ENCODE measurements at regions not wholly inside any gene's neighbourhood (a gene's known extent, or its start where the extent isn't known, plus 50 kb on each side); places are given as distances from the start of the nearest gene placed in this dataset.

- Histone ChIP-seq H3K27ac (ENCODE audit: low read depth in 2 of 2, low read length in 2 of 2) (no peak overlapping the region), H3K36me3 (ENCODE audit: control insufficient read depth in 2 of 2, insufficient read depth in 2 of 2, low read length in 2 of 2) (no peaks in the 10 kb centered on the region), H3K9me3 (ENCODE audit: control insufficient read depth in 2 of 2, low read length in 2 of 2) (no peaks in the 10 kb centered on the region), H3K27me3 (ENCODE audit: control insufficient read depth in 2 of 2, insufficient read depth in 2 of 2, low read length in 2 of 2) (no peaks in the 10 kb centered on the region), H3K4me3 (ENCODE audit: low read length in 2 of 2) (no peak overlapping the region), H3K4me1 (ENCODE audit: control insufficient read depth in 2 of 2, insufficient read depth in 2 of 2, low read length in 2 of 2) (no peaks in the 10 kb centered on the region), H3K9ac (ENCODE audit: low read depth in 1 of 2, low read length in 2 of 2) (no peak overlapping the region)
Observed at GRCh38 chr11:123292647-123293046, 97.6 kb upstream of the CLMP start.

- Histone ChIP-seq H3K4me1 (ENCODE audit: control insufficient read depth in 2 of 2, insufficient read depth in 2 of 2, low read length in 2 of 2) (no peaks in the 10 kb centered on the region), H3K27me3 (ENCODE audit: control insufficient read depth in 2 of 2, insufficient read depth in 2 of 2, low read length in 2 of 2) (no peaks in the 10 kb centered on the region), H3K27ac (ENCODE audit: low read depth in 2 of 2, low read length in 2 of 2) (no peak overlapping the region), H3K36me3 (ENCODE audit: control insufficient read depth in 2 of 2, insufficient read depth in 2 of 2, low read length in 2 of 2) (no peaks in the 10 kb centered on the region), H3K4me3 (ENCODE audit: low read length in 2 of 2) (no peak overlapping the region), H3K9ac (ENCODE audit: low read depth in 1 of 2, low read length in 2 of 2) (no peak overlapping the region), H3K9me3 (ENCODE audit: control insufficient read depth in 2 of 2, low read length in 2 of 2) (no peaks in the 10 kb centered on the region)
Observed at GRCh38 chr11:123291201-123291869, 96.3 kb upstream of the CLMP start.

- Histone ChIP-seq H3K27ac (ENCODE audit: low read depth in 2 of 2, low read length in 2 of 2) (no peak overlapping the region), H3K4me1 (ENCODE audit: control insufficient read depth in 2 of 2, insufficient read depth in 2 of 2, low read length in 2 of 2) (no peaks in the 10 kb centered on the region), H3K9me3 (ENCODE audit: control insufficient read depth in 2 of 2, low read length in 2 of 2) (no peaks in the 10 kb centered on the region), H3K4me3 (ENCODE audit: low read length in 2 of 2) (no peak overlapping the region), H3K27me3 (ENCODE audit: control insufficient read depth in 2 of 2, insufficient read depth in 2 of 2, low read length in 2 of 2) (peaks cover 0 to 4% of the 10 kb centered on the region in 2 donors), H3K9ac (ENCODE audit: low read depth in 1 of 2, low read length in 2 of 2) (no peak overlapping the region), H3K36me3 (ENCODE audit: control insufficient read depth in 2 of 2, insufficient read depth in 2 of 2, low read length in 2 of 2) (no peaks in the 10 kb centered on the region)
Observed at GRCh38 chr11:123286761-123287160, 91.7 kb upstream of the CLMP start.

- Histone ChIP-seq H3K4me3 (ENCODE audit: low read length in 2 of 2) (no peak overlapping the region), H3K4me1 (ENCODE audit: control insufficient read depth in 2 of 2, insufficient read depth in 2 of 2, low read length in 2 of 2) (no peaks in the 10 kb centered on the region), H3K27ac (ENCODE audit: low read depth in 2 of 2, low read length in 2 of 2) (no peak overlapping the region), H3K9ac (ENCODE audit: low read depth in 1 of 2, low read length in 2 of 2) (no peak overlapping the region), H3K9me3 (ENCODE audit: control insufficient read depth in 2 of 2, low read length in 2 of 2) (no peaks in the 10 kb centered on the region), H3K36me3 (ENCODE audit: control insufficient read depth in 2 of 2, insufficient read depth in 2 of 2, low read length in 2 of 2) (no peaks in the 10 kb centered on the region), H3K27me3 (ENCODE audit: control insufficient read depth in 2 of 2, insufficient read depth in 2 of 2, low read length in 2 of 2) (peaks cover 0 to 4% of the 10 kb centered on the region in 2 donors)
Observed at GRCh38 chr11:123286255-123286654, 91.2 kb upstream of the CLMP start.

- no peaks in the 10 kb centered on the region for H3K4me1 ChIP-seq (ENCODE audit: control insufficient read depth in 2 of 2, insufficient read depth in 2 of 2, low read length in 2 of 2)
- no peak overlapping the region for H3K9ac ChIP-seq (ENCODE audit: low read depth in 1 of 2, low read length in 2 of 2)
- H3K9me3 ChIP-seq (ENCODE audit: control insufficient read depth in 2 of 2, low read length in 2 of 2) = no peaks in the 10 kb centered on the region
- H3K27ac ChIP-seq (ENCODE audit: low read depth in 2 of 2, low read length in 2 of 2) = no peak overlapping the region
- H3K4me3 ChIP-seq (ENCODE audit: low read length in 2 of 2) = no peak overlapping the region
- H3K36me3 ChIP-seq (ENCODE audit: control insufficient read depth in 2 of 2, insufficient read depth in 2 of 2, low read length in 2 of 2) = no peaks in the 10 kb centered on the region
- peaks cover 0 to 4% of the 10 kb centered on the region in 2 donors for H3K27me3 ChIP-seq (ENCODE audit: control insufficient read depth in 2 of 2, insufficient read depth in 2 of 2, low read length in 2 of 2)
Observed at GRCh38 chr11:123284454-123284853, 89.4 kb upstream of the CLMP start.

GRCh38 chr11:123282597-123282996, 87.5 kb upstream of the CLMP start:
- no peak overlapping the region for H3K27ac ChIP-seq (ENCODE audit: low read depth in 2 of 2, low read length in 2 of 2)
- no peak overlapping the region for H3K4me3 ChIP-seq (ENCODE audit: low read length in 2 of 2)
- H3K9me3 ChIP-seq (ENCODE audit: control insufficient read depth in 2 of 2, low read length in 2 of 2) = no peaks in the 10 kb centered on the region
- peaks cover 0 to 4% of the 10 kb centered on the region in 2 donors for H3K27me3 ChIP-seq (ENCODE audit: control insufficient read depth in 2 of 2, insufficient read depth in 2 of 2, low read length in 2 of 2)
- no peak overlapping the region for H3K9ac ChIP-seq (ENCODE audit: low read depth in 1 of 2, low read length in 2 of 2)
- H3K36me3 ChIP-seq (ENCODE audit: control insufficient read depth in 2 of 2, insufficient read depth in 2 of 2, low read length in 2 of 2) = no peaks in the 10 kb centered on the region
- no peaks in the 10 kb centered on the region for H3K4me1 ChIP-seq (ENCODE audit: control insufficient read depth in 2 of 2, insufficient read depth in 2 of 2, low read length in 2 of 2)

GRCh38 chr11:123273616-123274015, 78.6 kb upstream of the CLMP start:
- no peaks in the 10 kb centered on the region for H3K9me3 ChIP-seq (ENCODE audit: control insufficient read depth in 2 of 2, low read length in 2 of 2)
- H3K27me3 ChIP-seq (ENCODE audit: control insufficient read depth in 2 of 2, insufficient read depth in 2 of 2, low read length in 2 of 2) = no peaks in the 10 kb centered on the region
- H3K36me3 ChIP-seq (ENCODE audit: control insufficient read depth in 2 of 2, insufficient read depth in 2 of 2, low read length in 2 of 2) = no peaks in the 10 kb centered on the region

GRCh38 chr11:123272565-123272964, 77.5 kb upstream of the CLMP start:
- no peaks in the 10 kb centered on the region for H3K4me1 ChIP-seq (ENCODE audit: control insufficient read depth in 2 of 2, insufficient read depth in 2 of 2, low read length in 2 of 2)
- no peaks in the 10 kb centered on the region for H3K36me3 ChIP-seq (ENCODE audit: control insufficient read depth in 2 of 2, insufficient read depth in 2 of 2, low read length in 2 of 2)
- no peak overlapping the region for H3K4me3 ChIP-seq (ENCODE audit: low read length in 2 of 2)
- H3K27me3 ChIP-seq (ENCODE audit: control insufficient read depth in 2 of 2, insufficient read depth in 2 of 2, low read length in 2 of 2) = no peaks in the 10 kb centered on the region
- H3K27ac ChIP-seq (ENCODE audit: low read depth in 2 of 2, low read length in 2 of 2) = no peak overlapping the region
- H3K9me3 ChIP-seq (ENCODE audit: control insufficient read depth in 2 of 2, low read length in 2 of 2) = no peaks in the 10 kb centered on the region
- no peak overlapping the region for H3K9ac ChIP-seq (ENCODE audit: low read depth in 1 of 2, low read length in 2 of 2)

More at GRCh38 chr11:123273616-123274015, 78.6 kb upstream of the CLMP start:
- Histone ChIP-seq H3K4me3 (ENCODE audit: low read length in 2 of 2) (no peak overlapping the region), H3K4me1 (ENCODE audit: control insufficient read depth in 2 of 2, insufficient read depth in 2 of 2, low read length in 2 of 2) (no peaks in the 10 kb centered on the region), H3K9ac (ENCODE audit: low read depth in 1 of 2, low read length in 2 of 2) (no peak overlapping the region), H3K27ac (ENCODE audit: low read depth in 2 of 2, low read length in 2 of 2) (no peak overlapping the region)

GRCh38 chr11:123268156-123268555, 73.1 kb upstream of the CLMP start:
- no peak overlapping the region for H3K4me3 ChIP-seq (ENCODE audit: low read length in 2 of 2)

GRCh38 chr11:123265951-123266350, 70.9 kb upstream of the CLMP start:
- H3K27ac ChIP-seq (ENCODE audit: low read depth in 2 of 2, low read length in 2 of 2) = no peak overlapping the region
- no peaks in the 10 kb centered on the region for H3K9me3 ChIP-seq (ENCODE audit: control insufficient read depth in 2 of 2, low read length in 2 of 2)
- peaks cover 0 to 4% of the 10 kb centered on the region in 2 donors for H3K27me3 ChIP-seq (ENCODE audit: control insufficient read depth in 2 of 2, insufficient read depth in 2 of 2, low read length in 2 of 2)
- H3K36me3 ChIP-seq (ENCODE audit: control insufficient read depth in 2 of 2, insufficient read depth in 2 of 2, low read length in 2 of 2) = no peaks in the 10 kb centered on the region
- H3K4me1 ChIP-seq (ENCODE audit: control insufficient read depth in 2 of 2, insufficient read depth in 2 of 2, low read length in 2 of 2) = no peaks in the 10 kb centered on the region
- H3K9ac ChIP-seq (ENCODE audit: low read depth in 1 of 2, low read length in 2 of 2) = no peak overlapping the region
- H3K4me3 ChIP-seq (ENCODE audit: low read length in 2 of 2) = no peak overlapping the region

More at GRCh38 chr11:123268156-123268555, 73.1 kb upstream of the CLMP start:
- Histone ChIP-seq H3K9ac (ENCODE audit: low read depth in 1 of 2, low read length in 2 of 2) (no peak overlapping the region), H3K9me3 (ENCODE audit: control insufficient read depth in 2 of 2, low read length in 2 of 2) (no peaks in the 10 kb centered on the region), H3K4me1 (ENCODE audit: control insufficient read depth in 2 of 2, insufficient read depth in 2 of 2, low read length in 2 of 2) (no peaks in the 10 kb centered on the region), H3K36me3 (ENCODE audit: control insufficient read depth in 2 of 2, insufficient read depth in 2 of 2, low read length in 2 of 2) (no peaks in the 10 kb centered on the region), H3K27ac (ENCODE audit: low read depth in 2 of 2, low read length in 2 of 2) (no peak overlapping the region), H3K27me3 (ENCODE audit: control insufficient read depth in 2 of 2, insufficient read depth in 2 of 2, low read length in 2 of 2) (no peaks in the 10 kb centered on the region)

Measured in mucosa of rectum (tissue), 2 donors.